Transverse colon (tissue), 4 donors: ENCODE measurements at regions not wholly inside any gene's neighbourhood (a gene's known extent, or its start where the extent isn't known, plus 50 kb on each side); places are given as distances from the start of the nearest gene placed in this dataset.

Source experiments
- CTCF ChIP-seq, 5 experiments: fragments of 200-600 bp in 3 of 5; fragments of 450-650 bp in 2 of 5; sonication (generic) in 3 of 5; IDR thresholded peaks; 1 replicate in 2 of 5; 2 replicates in 3 of 5; pipeline ENCODE4 v1.5.1; 2016 to 2017; ENCODE audit warnings: antibody characterized with exemption in 5 of 5, inconsistent platforms in 3 of 5, mild to moderate bottlenecking in 2 of 5, moderate library complexity in 1 of 5
- EP300 ChIP-seq: sonication (generic); formaldehyde crosslinking; IDR thresholded peaks from one replicate; pipeline ENCODE4 v1.6.1; 2017; ENCODE audit warnings: antibody characterized with exemption, low read depth
- POLR2A ChIP-seq: fragments of 450-650 bp; IDR thresholded peaks from one replicate; pipeline ENCODE4 v1.6.1; 2016; ENCODE audit warnings: antibody characterized with exemption, mild to moderate bottlenecking, moderate library complexity
- POLR2AphosphoS5 ChIP-seq, 3 donors: sonication (generic); formaldehyde crosslinking; IDR thresholded peaks; one replicate each; pipeline ENCODE4 v1.6.1; 2016; ENCODE audit warnings: antibody characterized with exemption in 3 of 3

GRCh38 chr4:111814961-111815360 is 330.3 kb upstream of the FAM241A start:
- TF ChIP-seq EP300, result no peak
- no peak for TF ChIP-seq CTCF (IDR thresholded peaks at IDR 0.05)
- no peak for TF ChIP-seq POLR2A
- TF ChIP-seq POLR2AphosphoS5 (IDR thresholded peaks at IDR 0.05), result no peak
